GM08714 (cell line): ENCODE measurements at regions not wholly inside any gene's neighbourhood (a gene's known extent, or its start where the extent isn't known, plus 50 kb on each side); places are given as distances from the start of the nearest gene placed in this dataset.

Experiments
- H3K4me3 ChIP-seq: fragments of 200-500 bp; sonication (Bioruptor generic); 2 replicates; pipeline ENCODE4 v1.5.1; 2014; ENCODE audit warnings: mild to moderate bottlenecking, low read length, inconsistent platforms
- ZNF274 ChIP-seq: IDR thresholded peaks from 2 replicates; pipeline ENCODE4 v1.6.1; 2012; ENCODE audit warnings: mild to moderate bottlenecking, low read depth, low read length

DNA sequence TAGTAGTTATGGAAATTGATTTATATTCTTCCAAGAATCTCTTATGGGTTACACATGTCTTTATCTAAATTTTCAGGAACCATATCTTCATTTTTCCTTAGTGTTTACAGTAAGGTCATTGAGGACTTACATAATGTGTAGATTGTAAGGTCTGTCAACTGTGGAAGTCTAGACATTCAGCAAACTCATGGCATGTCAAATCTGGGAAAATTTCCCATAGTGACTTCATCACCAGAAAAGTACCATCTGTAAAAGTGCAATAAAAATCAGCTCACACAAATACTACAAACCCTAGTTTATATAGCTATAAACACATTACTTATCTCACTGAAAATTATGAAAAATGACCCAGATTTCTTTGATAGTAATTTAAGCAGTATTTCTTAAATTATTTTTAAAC, 419.4 kb downstream of the MTRR start:
- no peak overlapping the region for H3K4me3 ChIP-seq
- TF ChIP-seq ZNF274 = no peak

DNA sequence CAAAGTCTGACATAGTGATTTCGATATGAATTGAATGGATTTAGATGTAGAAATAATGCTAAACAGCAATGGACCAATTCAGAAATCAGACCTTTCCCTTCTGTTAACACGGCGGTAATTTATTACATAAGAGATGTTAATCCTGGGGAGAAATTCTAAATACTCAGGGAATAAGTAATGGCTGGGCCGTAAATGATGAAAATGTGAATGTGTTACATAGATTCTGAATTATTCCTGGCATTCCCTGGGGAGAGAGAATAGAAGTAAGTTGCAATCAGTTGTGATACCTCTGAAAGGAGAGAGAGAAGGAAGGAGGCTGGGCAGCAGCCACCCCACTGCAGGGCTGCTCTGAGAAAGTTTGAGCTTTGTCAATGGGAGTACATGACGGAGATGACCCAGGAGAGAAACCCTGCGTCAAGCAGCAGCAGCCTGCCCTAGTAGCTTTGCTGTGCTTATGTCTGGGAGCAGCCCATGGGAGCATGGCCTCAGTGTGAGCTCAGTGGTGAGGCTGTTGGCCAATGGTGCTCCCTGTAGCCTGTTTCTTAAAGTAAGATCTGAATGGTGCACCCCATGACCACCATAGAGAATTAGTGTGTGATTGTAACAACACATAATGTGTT, 420.1 kb downstream of the MTRR start:
- H3K4me3 ChIP-seq = no peak overlapping the region
- no peak for TF ChIP-seq ZNF274

DNA sequence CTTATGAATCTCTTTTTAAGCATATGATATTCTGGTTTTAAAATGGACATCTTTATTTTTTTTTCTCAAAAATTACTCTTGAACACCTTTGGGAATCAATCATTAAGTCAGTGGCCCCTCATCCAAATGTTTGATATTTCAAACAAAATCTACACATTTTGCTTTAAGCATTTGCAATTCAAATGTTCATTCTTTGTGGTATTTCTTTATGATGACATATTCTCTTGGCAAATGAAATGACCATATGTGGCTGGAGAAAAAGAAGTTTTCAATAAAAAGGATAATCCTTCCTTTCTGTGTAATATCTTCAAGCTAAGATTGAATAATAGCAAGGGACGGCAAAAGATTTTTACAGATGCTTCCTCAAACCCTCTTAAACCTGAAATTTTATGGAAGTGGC, 420.8 kb downstream of the MTRR start:
- TF ChIP-seq ZNF274 = no peak
- H3K4me3 ChIP-seq = no peak overlapping the region

DNA sequence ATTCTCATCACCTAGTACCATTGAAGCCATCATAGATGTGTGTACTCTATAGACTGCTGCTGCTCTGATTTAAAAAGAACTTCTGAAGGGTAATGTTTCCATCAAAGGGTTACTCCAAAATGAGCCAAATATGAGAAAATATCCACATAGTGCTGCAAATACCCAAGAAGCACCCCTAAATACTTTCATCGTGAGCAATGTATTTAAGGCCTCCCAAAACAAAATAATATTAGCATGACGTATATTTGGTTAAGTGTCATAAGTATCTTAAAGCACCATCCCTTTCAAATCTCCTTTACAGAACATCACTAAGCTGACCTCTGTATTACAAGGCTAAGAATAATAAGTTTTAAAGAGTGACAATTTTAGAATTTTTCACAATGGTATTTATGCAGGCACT, 421.8 kb downstream of the MTRR start:
- H3K4me3 ChIP-seq = no peak overlapping the region
- TF ChIP-seq ZNF274 = no peak

DNA sequence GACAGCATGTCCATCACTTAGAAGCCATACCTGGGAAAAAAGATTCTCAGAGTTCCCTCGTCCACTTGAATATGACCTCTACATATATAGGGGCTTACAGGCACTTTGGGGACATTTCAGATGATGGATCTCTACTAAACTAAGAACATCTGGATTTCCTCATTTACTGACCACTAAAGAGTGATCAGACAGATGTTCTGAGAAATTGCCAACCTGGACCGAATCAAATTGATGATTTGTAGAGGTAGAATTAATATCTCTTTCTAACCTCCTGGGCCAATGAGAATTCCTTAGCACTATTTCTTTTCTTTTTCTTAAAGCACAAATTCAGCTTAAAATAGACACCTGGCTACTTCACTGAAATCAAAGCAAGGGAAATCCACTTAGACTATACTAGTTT, 422.7 kb downstream of the MTRR start:
- TF ChIP-seq ZNF274 = no peak
- no peak overlapping the region for H3K4me3 ChIP-seq

DNA sequence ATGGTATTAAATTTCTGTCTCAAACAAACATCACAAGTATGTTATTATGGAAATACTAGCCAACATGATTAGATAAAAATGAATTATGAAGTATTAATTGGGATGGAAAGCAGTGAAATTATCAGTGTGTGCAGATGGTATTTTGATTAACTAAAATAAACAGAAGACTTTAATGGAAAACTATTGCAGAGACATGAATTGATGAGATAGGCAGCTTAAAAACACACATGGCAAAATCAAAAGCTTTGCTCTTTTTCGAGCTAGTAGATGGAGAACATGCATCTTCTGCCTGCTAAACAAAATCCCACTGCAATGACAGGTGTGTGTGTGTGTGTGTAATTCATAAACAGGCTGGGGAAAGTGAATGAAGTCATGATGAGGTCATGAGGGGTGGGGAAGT, 426.2 kb downstream of the MTRR start:
- no peak for TF ChIP-seq ZNF274
- H3K4me3 ChIP-seq = no peak overlapping the region

DNA sequence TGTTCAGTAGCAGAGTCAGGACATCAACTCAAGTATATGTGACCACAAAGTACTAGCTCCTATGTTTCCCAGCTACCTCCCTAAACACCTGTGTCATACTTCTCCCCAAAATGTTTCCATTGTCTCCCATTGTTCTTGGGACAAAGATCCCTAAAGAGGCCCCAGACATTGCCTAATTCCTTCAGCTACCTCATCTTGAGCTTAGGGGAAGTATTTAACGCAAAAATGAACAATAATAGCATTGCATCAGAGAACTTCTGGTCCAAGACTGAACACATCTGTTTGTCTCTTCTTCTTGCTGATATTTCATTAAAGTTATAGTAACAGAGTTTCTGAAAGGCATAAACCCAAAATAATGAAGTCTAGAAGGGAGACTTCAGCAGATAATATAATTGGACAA, 430.8 kb downstream of the MTRR start:
- H3K4me3 ChIP-seq = no peak overlapping the region
- TF ChIP-seq ZNF274 = no peak

DNA sequence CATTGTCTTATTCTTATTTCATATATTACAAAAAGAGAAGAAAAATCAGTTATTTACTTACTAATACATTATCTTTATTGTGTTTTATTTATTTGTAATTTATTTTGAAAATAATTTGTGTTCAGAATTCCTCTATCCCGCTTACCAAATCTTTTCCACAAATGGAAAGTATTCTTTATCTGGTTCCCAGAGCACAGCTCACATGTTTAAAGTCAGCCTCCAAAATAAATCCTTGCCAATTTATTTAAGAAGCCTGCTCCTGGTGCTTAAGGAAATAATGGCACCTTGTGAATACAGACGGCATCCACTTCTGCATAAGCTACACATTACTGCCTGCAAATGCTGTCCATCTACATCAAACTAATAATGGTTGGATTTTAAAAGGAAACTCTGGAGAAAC, 435.4 kb downstream of the MTRR start:
- H3K4me3 ChIP-seq = no peak overlapping the region
- TF ChIP-seq ZNF274 = no peak

DNA sequence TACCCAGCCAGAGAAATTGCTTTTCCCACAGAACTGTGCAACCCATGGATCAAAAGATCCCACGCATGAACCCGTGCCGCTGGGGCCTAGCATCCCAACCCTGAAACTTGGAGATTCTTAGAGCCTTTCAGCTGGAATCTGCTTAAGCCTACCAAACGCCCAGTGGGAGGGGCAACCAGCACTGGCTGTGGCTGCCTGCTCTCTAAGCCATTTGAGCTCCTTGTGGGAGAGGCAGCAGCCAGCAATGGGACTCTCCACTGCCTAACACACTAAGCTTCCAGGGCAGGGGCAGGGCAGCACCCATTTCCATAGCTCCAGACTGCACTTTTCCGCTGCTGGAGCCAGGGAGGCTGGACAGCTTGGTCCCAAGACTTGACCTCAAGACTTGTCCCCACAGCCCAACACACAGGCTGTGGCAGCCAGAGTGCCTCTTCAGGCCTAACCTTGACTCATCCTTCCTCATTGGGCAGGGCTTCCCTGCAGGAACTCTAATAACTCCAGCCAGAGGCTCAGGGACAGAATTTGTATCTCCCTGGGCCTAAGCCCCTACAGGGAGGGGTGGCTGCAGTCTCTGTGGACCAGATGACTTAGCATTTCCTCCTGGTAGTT, 437.4 kb downstream of the MTRR start:
- H3K4me3 ChIP-seq = no peak overlapping the region
- no peak for TF ChIP-seq ZNF274

DNA sequence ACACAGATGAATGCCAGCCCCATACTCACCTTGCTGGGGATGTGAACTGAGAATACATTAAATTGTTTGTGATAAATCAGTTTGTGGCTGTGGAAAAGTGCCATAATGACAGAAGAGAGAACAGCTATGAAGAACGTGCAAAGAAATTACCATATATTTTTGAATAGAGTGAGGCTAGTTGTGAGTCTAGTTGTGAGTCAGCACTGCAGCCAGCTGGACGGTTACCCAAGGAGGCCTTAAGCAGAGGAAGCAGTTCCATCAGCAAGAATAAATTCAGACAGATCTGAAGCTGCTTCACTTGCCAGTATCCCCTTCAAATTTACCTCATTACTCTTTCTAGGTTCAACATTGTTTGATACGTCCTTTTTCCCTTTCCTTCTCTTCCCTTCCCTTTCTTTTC, 446.0 kb downstream of the MTRR start:
- TF ChIP-seq ZNF274 = no peak
- no peak overlapping the region for H3K4me3 ChIP-seq

DNA sequence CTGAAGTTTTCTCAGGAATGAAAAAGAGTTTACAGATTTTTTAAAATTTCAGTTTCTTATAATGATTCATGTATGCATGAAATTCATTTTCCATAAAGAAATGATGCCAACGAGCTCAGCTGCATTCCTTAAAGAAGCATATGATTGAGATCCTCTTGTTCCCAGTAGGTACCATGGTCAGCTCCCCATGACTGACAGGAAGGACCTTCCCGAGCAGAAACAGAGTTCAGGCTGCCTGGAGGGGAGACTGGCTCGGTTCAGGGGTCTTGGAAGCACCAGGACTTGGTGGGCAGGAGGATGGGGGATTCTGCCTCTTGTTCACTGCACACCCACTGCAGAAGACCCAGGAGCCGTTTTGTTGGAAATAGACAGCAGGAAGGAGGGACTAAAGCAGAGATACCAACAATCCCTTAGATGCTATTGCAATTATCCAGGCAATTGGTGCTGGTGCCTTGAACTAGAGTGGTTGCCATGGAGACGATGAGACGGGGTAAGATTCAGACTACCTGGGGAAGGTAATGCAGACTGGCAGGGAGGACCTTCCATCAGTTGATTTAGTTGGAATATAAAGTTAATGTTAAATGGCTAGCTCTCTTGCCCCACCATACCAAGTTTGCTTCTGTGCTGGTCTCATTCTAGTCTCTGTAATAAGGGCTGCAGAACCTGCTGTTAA, 447.8 kb downstream of the MTRR start:
- TF ChIP-seq ZNF274 = no peak
- H3K4me3 ChIP-seq = no peak overlapping the region

DNA sequence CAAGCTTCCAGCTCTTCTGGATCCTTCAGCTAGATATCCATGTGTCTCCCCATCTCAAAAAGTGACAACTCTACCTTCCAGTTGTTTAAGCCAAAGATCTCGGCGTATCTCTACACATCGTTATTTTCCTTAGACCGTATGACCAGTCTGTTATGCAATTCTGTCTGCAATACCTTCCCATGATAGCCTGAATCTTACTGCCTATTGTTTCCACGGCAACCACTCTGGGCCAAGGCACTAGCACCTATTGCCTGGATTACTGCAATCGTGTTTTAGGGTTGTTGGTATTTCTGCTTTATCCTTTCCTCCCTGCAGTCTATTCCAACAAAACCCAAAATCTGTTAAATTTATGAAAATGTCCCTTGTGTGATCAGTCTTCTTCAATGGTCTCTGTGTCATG, 448.4 kb downstream of the MTRR start:
- H3K4me3 ChIP-seq = no peak overlapping the region
- TF ChIP-seq ZNF274 = no peak

DNA sequence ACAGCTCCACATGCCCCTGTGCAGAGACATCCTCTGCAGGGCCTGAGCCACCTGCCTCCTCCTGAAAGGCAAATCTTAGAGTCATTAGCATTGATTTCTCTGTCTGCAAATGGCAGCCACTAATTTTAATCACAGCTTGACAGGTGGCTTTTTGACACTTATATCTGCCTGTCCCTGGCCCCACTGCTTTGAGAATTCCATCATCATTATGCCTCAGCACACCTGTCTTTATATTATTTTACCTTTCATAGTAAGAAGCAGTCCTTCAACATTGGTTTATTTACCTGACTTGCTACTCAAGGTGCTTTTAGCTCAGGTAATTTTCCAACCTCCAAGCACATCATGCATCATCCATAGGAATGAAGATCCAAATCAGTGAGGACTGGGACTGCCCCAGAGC, 451.3 kb downstream of the MTRR start:
- H3K4me3 ChIP-seq = no peak overlapping the region
- no peak for TF ChIP-seq ZNF274

DNA sequence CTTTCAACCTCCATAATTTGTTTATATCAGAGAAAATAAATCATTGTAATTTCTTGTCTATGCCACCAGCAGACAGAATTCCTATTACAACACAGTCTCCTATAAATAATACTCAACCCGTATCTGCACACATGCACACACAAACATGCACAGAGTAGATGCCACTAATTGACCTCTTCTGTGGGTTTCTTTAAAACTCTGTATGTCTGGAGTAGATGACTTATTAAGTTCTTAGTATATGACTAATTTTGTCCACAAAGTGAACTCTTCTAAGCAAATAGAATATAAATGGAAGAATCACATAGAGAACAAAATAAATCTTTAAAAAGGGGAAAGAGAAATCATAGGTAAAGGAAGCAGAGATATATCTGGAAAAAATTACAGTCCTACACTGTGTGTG, 452.3 kb downstream of the MTRR start:
- H3K4me3 ChIP-seq = no peak overlapping the region
- TF ChIP-seq ZNF274 = no peak

DNA sequence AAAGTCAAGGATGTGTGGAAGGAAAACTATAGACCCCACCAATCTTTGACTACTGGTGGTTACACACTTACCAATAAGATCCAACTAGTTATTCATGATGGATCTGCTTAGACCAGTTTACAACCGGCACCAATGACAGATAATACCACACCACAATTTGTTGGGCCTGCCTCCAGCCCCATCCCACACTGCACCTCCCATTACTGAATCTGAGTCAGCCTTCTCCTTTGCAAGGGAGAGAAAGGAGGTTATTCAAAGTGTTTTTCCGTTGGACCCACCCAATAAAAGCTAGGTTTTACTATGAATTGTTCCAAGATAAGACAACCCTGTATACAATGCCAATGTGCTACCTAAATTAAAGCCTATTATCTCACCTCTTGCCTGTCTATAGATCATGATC, 453.5 kb downstream of the MTRR start:
- TF ChIP-seq ZNF274 = no peak

More for the DNA sequence above, 453.5 kb downstream of the MTRR start:
- H3K4me3 ChIP-seq = no peak overlapping the region
